ENCODE measurements at regions not wholly inside any gene's neighbourhood (a gene's known extent, or its start where the extent isn't known, plus 50 kb on each side); places are given as distances from the start of the nearest gene placed in this dataset.

DNA sequence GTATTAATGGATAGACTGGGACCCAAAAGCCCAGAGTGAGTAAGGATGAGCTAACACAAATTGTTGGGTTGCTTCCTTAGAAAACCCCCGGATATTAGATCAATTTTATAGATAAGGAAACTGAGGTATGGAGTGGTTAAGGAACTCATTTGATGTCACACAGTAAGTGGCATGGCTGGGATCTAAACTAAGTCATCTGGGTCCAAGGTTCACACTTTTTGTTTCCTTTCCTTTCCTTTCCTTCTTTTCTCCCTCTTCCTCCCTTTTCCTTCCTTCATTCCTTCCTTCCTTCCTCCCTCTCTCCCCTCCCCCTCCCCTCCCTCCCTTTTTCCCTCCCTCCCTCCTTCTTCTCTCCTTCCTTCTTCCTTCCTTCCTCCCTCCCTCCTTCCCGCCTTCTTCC, 469.5 kb downstream of the TYW1 start:
- TF ChIP-seq, protein P1, sequence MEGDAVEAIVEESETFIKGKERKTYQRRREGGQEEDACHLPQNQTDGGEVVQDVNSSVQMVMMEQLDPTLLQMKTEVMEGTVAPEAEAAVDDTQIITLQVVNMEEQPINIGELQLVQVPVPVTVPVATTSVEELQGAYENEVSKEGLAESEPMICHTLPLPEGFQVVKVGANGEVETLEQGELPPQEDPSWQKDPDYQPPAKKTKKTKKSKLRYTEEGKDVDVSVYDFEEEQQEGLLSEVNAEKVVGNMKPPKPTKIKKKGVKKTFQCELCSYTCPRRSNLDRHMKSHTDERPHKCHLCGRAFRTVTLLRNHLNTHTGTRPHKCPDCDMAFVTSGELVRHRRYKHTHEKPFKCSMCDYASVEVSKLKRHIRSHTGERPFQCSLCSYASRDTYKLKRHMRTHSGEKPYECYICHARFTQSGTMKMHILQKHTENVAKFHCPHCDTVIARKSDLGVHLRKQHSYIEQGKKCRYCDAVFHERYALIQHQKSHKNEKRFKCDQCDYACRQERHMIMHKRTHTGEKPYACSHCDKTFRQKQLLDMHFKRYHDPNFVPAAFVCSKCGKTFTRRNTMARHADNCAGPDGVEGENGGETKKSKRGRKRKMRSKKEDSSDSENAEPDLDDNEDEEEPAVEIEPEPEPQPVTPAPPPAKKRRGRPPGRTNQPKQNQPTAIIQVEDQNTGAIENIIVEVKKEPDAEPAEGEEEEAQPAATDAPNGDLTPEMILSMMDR (IDR thresholded peaks at IDR 0.05): no peak
- no peak for TF ChIP-seq POLR2A (IDR thresholded peaks at IDR 0.05)
- TF ChIP-seq POLR2AphosphoS5 (IDR thresholded peaks at IDR 0.05): no peak

Measured in gastroesophageal sphincter (tissue), 3 donors.